Mesodermal cell (in vitro differentiated cells): ENCODE measurements at regions not wholly inside any gene's neighbourhood (a gene's known extent, or its start where the extent isn't known, plus 50 kb on each side); places are given as distances from the start of the nearest gene placed in this dataset.

Experiments used
- H3K27ac ChIP-seq: 2 replicates; pipeline ENCODE4 v1.7.0; 2013; ENCODE audit warnings: mild to moderate bottlenecking, low read depth, low read length, moderate library complexity; ENCODE audit not compliant: severe bottlenecking
- H3K36me3 ChIP-seq: 2 replicates; pipeline ENCODE4 v1.7.1; 2013; ENCODE audit warnings: mild to moderate bottlenecking, low read length, moderate library complexity; ENCODE audit not compliant: control insufficient read depth, insufficient read depth
- H3K4me1 ChIP-seq: one replicate; pipeline ENCODE4 v1.7.1; 2013; ENCODE audit warnings: mild to moderate bottlenecking, low read length; ENCODE audit not compliant: insufficient read depth, control insufficient read depth, poor library complexity, severe bottlenecking
- H3K4me3 ChIP-seq: 2 replicates; pipeline ENCODE4 v1.7.0; 2013; ENCODE audit warnings: low read length, control low read depth, mild to moderate bottlenecking; ENCODE audit not compliant: insufficient read depth, poor library complexity, severe bottlenecking; ENCODE audit errors: extremely low read depth
- H3K9me3 ChIP-seq: 2 replicates; pipeline ENCODE4 v1.7.1; 2013; ENCODE audit warnings: mild to moderate bottlenecking, low read length, moderate library complexity; ENCODE audit not compliant: control insufficient read depth
- WGBS, 2 experiments: methylation state at CpG; one replicate each; pipeline ENCODE4 v1.1.5; 2013; ENCODE audit warnings: missing lambda C conversion rate in 2 of 2; ENCODE audit not compliant: insufficient coverage in 2 of 2; 5-methylcytosine and 5-hydroxymethylcytosine counted together

- no peaks in the 10 kb centered on the region for H3K36me3 ChIP-seq
- H3K27ac ChIP-seq: no peak overlapping the region
- no peak overlapping the region for H3K4me3 ChIP-seq
- no peaks in the 10 kb centered on the region for H3K9me3 ChIP-seq
- no peaks in the 10 kb centered on the region for H3K4me1 ChIP-seq
Measured at GRCh38 chr2:30089171-30089570, 57.6 kb upstream of the YPEL5 start.

GRCh38 chr2:30095402-30095801 is 51.4 kb upstream of the YPEL5 start:
- Histone ChIP-seq H3K4me3 (no peak overlapping the region), H3K27ac (no peak overlapping the region), H3K9me3 (no peaks in the 10 kb centered on the region), H3K4me1 (no peaks in the 10 kb centered on the region), H3K36me3 (no peaks in the 10 kb centered on the region)
- 92 to 96% methylated on average over 5 to 6 of the region's 7 CpGs for WGBS, 2 experiments

GRCh38 chr2:30096451-30096850 is 50.4 kb upstream of the YPEL5 start:
- Histone ChIP-seq H3K27ac (no peak overlapping the region), H3K36me3 (no peaks in the 10 kb centered on the region), H3K9me3 (no peaks in the 10 kb centered on the region), H3K4me1 (no peaks in the 10 kb centered on the region), H3K4me3 (no peak overlapping the region)
- 90 to 96% methylated on average over 1 to 2 of the region's 4 CpGs for WGBS, 2 experiments
